ENCODE measurements at regions not wholly inside any gene's neighbourhood (a gene's known extent, or its start where the extent isn't known, plus 50 kb on each side); places are given as distances from the start of the nearest gene placed in this dataset.
"Not testable (repeated sequence)": the region's sequence is repeated elsewhere in the genome, so short reads cannot be mapped to it uniquely, and the experiment has no call there.

- no peak overlapping the region for H3K23ac ChIP-seq (ENCODE audit: insufficient read length, low read depth, low read length)
- no peak overlapping the region for H4K8ac ChIP-seq (replicated peaks; ENCODE audit: insufficient read length, low read depth, low read length)
- Mint-ChIP-seq H3K27ac (no peak overlapping the region), H3K4me3 (no peak overlapping the region), H3K36me3 (ENCODE audit: insufficient read depth in 1 of 3, low read depth in 3 of 3) (peaks cover 0 to 3% (median 0%) of the 10 kb centered on the region in 3 experiments; a peak in 3 of 7 replicates), H3K27me3 (ENCODE audit: low read depth) (no peaks in the 10 kb centered on the region), H3K4me1 (peaks cover 3 to 12% of the 10 kb centered on the region in 2 experiments; a peak in 3 of 4 replicates), H3K9me3 (peaks cover 0 to 4% of the 10 kb centered on the region in 2 experiments; a peak in 4 of 5 replicates)
- no peak overlapping the region for H2BK120ac ChIP-seq (ENCODE audit: low read depth, low read length, poor library complexity, severe bottlenecking)
- no peak overlapping the region for H3K56ac ChIP-seq (ENCODE audit: insufficient read length, low read depth, low read length)
- no peak overlapping the region for H2BK5ac ChIP-seq (ENCODE audit: insufficient read length, low read length)
- no peak overlapping the region for H3K4me2 ChIP-seq (ENCODE audit: insufficient read depth, insufficient read length, low read length)
- TF ChIP-seq CTCF (conservative IDR thresholded peaks at IDR 0.05): no peak
- no peaks in the 10 kb centered on the region for H3K79me1 ChIP-seq (ENCODE audit: insufficient read depth, low read depth, low read length, poor library complexity, severe bottlenecking)
- H3K14ac ChIP-seq (ENCODE audit: insufficient read depth, low read length): no peak overlapping the region
- no CpG with 5 or more reads among the region's 1 CpG for WGBS (ENCODE audit: extremely low coverage, insufficient read length, low lambda C conversion rate)
- no peaks in the 10 kb centered on the region for H3K79me2 ChIP-seq (ENCODE audit: insufficient read depth, low read length)
- no peak overlapping the region for H2BK12ac ChIP-seq (ENCODE audit: insufficient read length, low read depth, low read length)
- no peak overlapping the region for H4K91ac ChIP-seq (ENCODE audit: insufficient read length, low read depth, low read length)
- DNase-seq: no peak
- no peak overlapping the region for H2AK5ac ChIP-seq (ENCODE audit: insufficient read length, low read length)
- peaks cover 2% of the 10 kb centered on the region; the same call in 1 of the 2 replicates for H3K4me1 ChIP-seq (ENCODE audit: insufficient read depth, low read length)
- H3K27me3 ChIP-seq (ENCODE audit: insufficient read depth, low read length): no peaks in the 10 kb centered on the region
- H3K9ac ChIP-seq (ENCODE audit: extremely low read depth, insufficient read length, low read length): no peak overlapping the region
- no peak overlapping the region for H2BK15ac ChIP-seq (ENCODE audit: low read depth, low read length)
- no peak overlapping the region for H3K27ac ChIP-seq (ENCODE audit: insufficient read length, low read depth, low read length)
- no peak overlapping the region for H3T11ph ChIP-seq (ENCODE audit: low read length)
- H4K20me1 ChIP-seq (ENCODE audit: control insufficient read depth, insufficient read depth, insufficient read length): no peaks in the 10 kb centered on the region
- no peaks in the 10 kb centered on the region for H3K23me2 ChIP-seq (ENCODE audit: insufficient read length, low read depth, low read length, poor library complexity, severe bottlenecking)
- H3K18ac ChIP-seq (ENCODE audit: insufficient read length, low read depth, low read length): no peak overlapping the region
- H3K4ac ChIP-seq (ENCODE audit: low read depth, low read length): no peak overlapping the region
- no peak overlapping the region for H2BK20ac ChIP-seq (ENCODE audit: low read depth, low read length, poor library complexity, severe bottlenecking)
- H3K9me3 ChIP-seq (ENCODE audit: control insufficient read depth, low read depth, low read length): peaks cover 3% of the 10 kb centered on the region
- no peak overlapping the region for H2AFZ ChIP-seq (ENCODE audit: low read length)
- H4K5ac ChIP-seq (ENCODE audit: insufficient read length, low read depth, low read length): no peak overlapping the region
These were observed 78.7 kb upstream of the PRDM9 start for GRCh38 chr5:23428705-23429104.

GRCh38 chr5:23420214-23420613, 87.2 kb upstream of the PRDM9 start:
- not testable (repeated sequence) for H3K4me3 Mint-ChIP-seq; H3K56ac ChIP-seq (ENCODE audit: insufficient read length, low read depth, low read length); H3T11ph ChIP-seq (ENCODE audit: low read length); H2BK15ac ChIP-seq (ENCODE audit: low read depth, low read length); H3K9ac ChIP-seq (ENCODE audit: extremely low read depth, insufficient read length, low read length); H2BK120ac ChIP-seq (ENCODE audit: low read depth, low read length, poor library complexity, severe bottlenecking); H2BK12ac ChIP-seq (ENCODE audit: insufficient read length, low read depth, low read length); H3K14ac ChIP-seq (ENCODE audit: insufficient read depth, low read length); H3K18ac ChIP-seq (ENCODE audit: insufficient read length, low read depth, low read length); H2AK5ac ChIP-seq (ENCODE audit: insufficient read length, low read length); H3K27ac Mint-ChIP-seq; H3K4me1 ChIP-seq (ENCODE audit: insufficient read depth, low read length); DNase-seq; H3K9me3 ChIP-seq (ENCODE audit: control insufficient read depth, low read depth, low read length); H4K20me1 ChIP-seq (ENCODE audit: control insufficient read depth, insufficient read depth, insufficient read length); H2BK20ac ChIP-seq (ENCODE audit: low read depth, low read length, poor library complexity, severe bottlenecking); H3K27me3 Mint-ChIP-seq (ENCODE audit: low read depth); H2BK5ac ChIP-seq (ENCODE audit: insufficient read length, low read length); H4K91ac ChIP-seq (ENCODE audit: insufficient read length, low read depth, low read length); H3K23ac ChIP-seq (ENCODE audit: insufficient read length, low read depth, low read length); H3K27ac ChIP-seq (ENCODE audit: insufficient read length, low read depth, low read length); H3K23me2 ChIP-seq (ENCODE audit: insufficient read length, low read depth, low read length, poor library complexity, severe bottlenecking); H3K4me2 ChIP-seq (ENCODE audit: insufficient read depth, insufficient read length, low read length); H2AFZ ChIP-seq (ENCODE audit: low read length); H3K27me3 ChIP-seq (ENCODE audit: insufficient read depth, low read length); H4K5ac ChIP-seq (ENCODE audit: insufficient read length, low read depth, low read length); H3K79me1 ChIP-seq (ENCODE audit: insufficient read depth, low read depth, low read length, poor library complexity, severe bottlenecking); H3K4me1 Mint-ChIP-seq; H3K4ac ChIP-seq (ENCODE audit: low read depth, low read length); H3K79me2 ChIP-seq (ENCODE audit: insufficient read depth, low read length); H4K8ac ChIP-seq (replicated peaks; ENCODE audit: insufficient read length, low read depth, low read length)
- Mint-ChIP-seq H3K36me3 (ENCODE audit: insufficient read depth in 1 of 3, low read depth in 3 of 3) (peaks cover 10 to 12% (median 12%) of the 10 kb centered on the region in 3 experiments), H3K9me3 (peaks cover 16 to 21% of the 10 kb centered on the region in 2 experiments)
- WGBS (ENCODE audit: extremely low coverage, insufficient read length, low lambda C conversion rate): no CpG with 5 or more reads among the region's 3 CpGs

All from H9 (cell line).